ENCODE measurements at regions not wholly inside any gene's neighbourhood (a gene's known extent, or its start where the extent isn't known, plus 50 kb on each side); places are given as distances from the start of the nearest gene placed in this dataset.

DNA sequence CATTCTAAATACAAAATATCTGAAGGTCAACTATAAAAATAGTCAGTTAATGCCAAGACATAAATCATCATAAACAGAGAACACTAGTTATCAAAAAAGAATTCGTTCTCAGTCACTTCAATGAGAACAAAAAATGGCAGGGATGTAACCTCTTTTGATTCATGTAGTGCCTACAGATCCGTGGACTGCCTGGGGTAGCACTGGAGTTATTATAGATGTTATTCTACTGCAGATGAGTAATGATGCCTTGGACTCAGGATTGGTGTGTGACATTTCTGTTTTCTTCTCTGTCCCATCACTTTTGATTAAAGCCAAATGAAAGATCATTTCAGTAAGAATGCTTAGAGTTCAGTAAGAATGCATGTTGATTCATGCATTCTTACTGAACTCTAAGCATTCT, 440.4 kb downstream of the FAM133A start:
- TF ChIP-seq FOXP2 (optimal IDR thresholded peaks at IDR 0.05; ENCODE audit: borderline replicate concordance, extremely low read depth, extremely low read length, insufficient read depth), result no peak
- no peak for TF ChIP-seq SIN3A (IDR thresholded peaks at IDR 0.05; ENCODE audit: borderline replicate concordance, insufficient read depth, low read length)
- no peak for TF ChIP-seq TAF1 (IDR thresholded peaks at IDR 0.05; ENCODE audit: borderline replicate concordance, insufficient read depth, low read length)
- TF ChIP-seq, protein P1, sequence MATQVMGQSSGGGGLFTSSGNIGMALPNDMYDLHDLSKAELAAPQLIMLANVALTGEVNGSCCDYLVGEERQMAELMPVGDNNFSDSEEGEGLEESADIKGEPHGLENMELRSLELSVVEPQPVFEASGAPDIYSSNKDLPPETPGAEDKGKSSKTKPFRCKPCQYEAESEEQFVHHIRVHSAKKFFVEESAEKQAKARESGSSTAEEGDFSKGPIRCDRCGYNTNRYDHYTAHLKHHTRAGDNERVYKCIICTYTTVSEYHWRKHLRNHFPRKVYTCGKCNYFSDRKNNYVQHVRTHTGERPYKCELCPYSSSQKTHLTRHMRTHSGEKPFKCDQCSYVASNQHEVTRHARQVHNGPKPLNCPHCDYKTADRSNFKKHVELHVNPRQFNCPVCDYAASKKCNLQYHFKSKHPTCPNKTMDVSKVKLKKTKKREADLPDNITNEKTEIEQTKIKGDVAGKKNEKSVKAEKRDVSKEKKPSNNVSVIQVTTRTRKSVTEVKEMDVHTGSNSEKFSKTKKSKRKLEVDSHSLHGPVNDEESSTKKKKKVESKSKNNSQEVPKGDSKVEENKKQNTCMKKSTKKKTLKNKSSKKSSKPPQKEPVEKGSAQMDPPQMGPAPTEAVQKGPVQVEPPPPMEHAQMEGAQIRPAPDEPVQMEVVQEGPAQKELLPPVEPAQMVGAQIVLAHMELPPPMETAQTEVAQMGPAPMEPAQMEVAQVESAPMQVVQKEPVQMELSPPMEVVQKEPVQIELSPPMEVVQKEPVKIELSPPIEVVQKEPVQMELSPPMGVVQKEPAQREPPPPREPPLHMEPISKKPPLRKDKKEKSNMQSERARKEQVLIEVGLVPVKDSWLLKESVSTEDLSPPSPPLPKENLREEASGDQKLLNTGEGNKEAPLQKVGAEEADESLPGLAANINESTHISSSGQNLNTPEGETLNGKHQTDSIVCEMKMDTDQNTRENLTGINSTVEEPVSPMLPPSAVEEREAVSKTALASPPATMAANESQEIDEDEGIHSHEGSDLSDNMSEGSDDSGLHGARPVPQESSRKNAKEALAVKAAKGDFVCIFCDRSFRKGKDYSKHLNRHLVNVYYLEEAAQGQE (IDR thresholded peaks at IDR 0.05; ENCODE audit: insufficient read depth in 1 of 2, low read depth in 2 of 2, low read length in 2 of 2), result no peak
- TF ChIP-seq POLR2AphosphoS5 (IDR thresholded peaks at IDR 0.05; ENCODE audit: low read depth, low read length), result no peak

DNA sequence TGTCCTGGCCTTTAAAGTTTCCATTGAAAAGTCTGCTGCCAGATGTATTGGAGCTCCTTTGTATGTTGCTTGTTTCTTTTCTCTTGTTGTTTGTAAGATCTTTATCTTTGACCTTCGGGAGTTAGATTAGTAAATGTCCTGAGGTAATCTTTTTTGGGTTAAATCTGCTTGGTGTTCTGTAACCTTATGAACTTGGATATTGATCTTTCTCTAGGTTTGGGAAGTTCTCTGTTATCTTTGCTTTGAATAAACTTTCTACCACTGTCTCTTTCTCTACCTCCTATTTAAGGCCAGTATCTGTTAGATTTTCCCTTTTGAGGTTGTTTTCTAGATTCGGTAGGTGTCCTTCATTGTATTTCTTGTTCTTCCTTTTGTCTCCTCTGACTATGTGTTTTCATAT, 447.8 kb downstream of the FAM133A start:
- TF ChIP-seq SIN3A (IDR thresholded peaks at IDR 0.05; ENCODE audit: borderline replicate concordance, insufficient read depth, low read length) (no peak), FOXP2 (optimal IDR thresholded peaks at IDR 0.05; ENCODE audit: borderline replicate concordance, extremely low read depth, extremely low read length, insufficient read depth) (no peak), POLR2AphosphoS5 (IDR thresholded peaks at IDR 0.05; ENCODE audit: low read depth, low read length) (no peak), TAF1 (IDR thresholded peaks at IDR 0.05; ENCODE audit: borderline replicate concordance, insufficient read depth, low read length) (no peak)
- TF ChIP-seq, protein P1 (IDR thresholded peaks at IDR 0.05; ENCODE audit: insufficient read depth in 1 of 2, low read depth in 2 of 2, low read length in 2 of 2), result no peak

DNA sequence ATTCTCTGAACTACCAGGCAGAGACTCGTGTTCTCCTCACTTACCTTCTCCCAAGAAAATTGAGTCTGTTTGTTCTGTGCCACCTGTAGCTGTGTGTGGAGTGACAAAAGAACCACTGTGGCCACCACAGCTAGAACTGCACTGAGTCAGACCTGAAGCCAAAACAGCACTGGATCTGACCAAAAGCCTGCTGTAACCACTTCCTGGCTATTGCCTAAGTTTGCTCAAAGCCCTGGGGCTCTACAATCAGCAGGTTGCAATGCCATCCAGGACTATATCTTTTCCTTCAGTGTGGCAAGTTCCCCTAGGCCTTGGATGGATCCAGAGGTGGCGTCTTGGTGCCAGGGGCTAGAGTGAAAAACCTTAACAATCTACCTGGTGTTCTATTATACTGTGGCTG, 449.1 kb downstream of the FAM133A start:
- TF ChIP-seq, protein P1 (IDR thresholded peaks at IDR 0.05; ENCODE audit: insufficient read depth in 1 of 2, low read depth in 2 of 2, low read length in 2 of 2), result no peak
- TF ChIP-seq FOXP2 (optimal IDR thresholded peaks at IDR 0.05; ENCODE audit: borderline replicate concordance, extremely low read depth, extremely low read length, insufficient read depth) (no peak), POLR2AphosphoS5 (IDR thresholded peaks at IDR 0.05; ENCODE audit: low read depth, low read length) (no peak), TAF1 (IDR thresholded peaks at IDR 0.05; ENCODE audit: borderline replicate concordance, insufficient read depth, low read length) (no peak), SIN3A (IDR thresholded peaks at IDR 0.05; ENCODE audit: borderline replicate concordance, insufficient read depth, low read length) (no peak)

DNA sequence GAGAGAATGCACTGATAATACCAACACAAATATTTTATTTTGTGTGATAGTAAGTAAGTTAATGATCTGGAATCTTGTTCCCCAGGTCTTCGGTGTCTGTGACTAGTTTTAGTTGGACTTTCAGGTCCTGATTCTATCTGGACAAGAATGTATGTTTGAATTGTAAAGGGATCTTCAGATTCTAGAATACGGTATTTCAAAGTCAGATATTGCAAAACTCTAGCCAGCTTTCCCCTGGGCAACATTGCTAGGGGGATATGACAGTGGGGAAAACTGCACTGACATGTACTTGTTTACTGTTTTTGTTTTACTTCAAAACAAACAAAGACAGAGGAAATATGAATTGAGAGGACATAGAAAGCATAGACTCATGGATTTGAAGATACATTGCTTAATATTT, 489.0 kb downstream of the FAM133A start:
- TF ChIP-seq FOXP2 (optimal IDR thresholded peaks at IDR 0.05; ENCODE audit: borderline replicate concordance, extremely low read depth, extremely low read length, insufficient read depth) (no peak), SIN3A (IDR thresholded peaks at IDR 0.05; ENCODE audit: borderline replicate concordance, insufficient read depth, low read length) (no peak), TAF1 (IDR thresholded peaks at IDR 0.05; ENCODE audit: borderline replicate concordance, insufficient read depth, low read length) (no peak), POLR2AphosphoS5 (IDR thresholded peaks at IDR 0.05; ENCODE audit: low read depth, low read length) (no peak)
- TF ChIP-seq, protein P1 (IDR thresholded peaks at IDR 0.05; ENCODE audit: insufficient read depth in 1 of 2, low read depth in 2 of 2, low read length in 2 of 2), result no peak
